HepG2 (cell line): ENCODE measurements at regions not wholly inside any gene's neighbourhood (a gene's known extent, or its start where the extent isn't known, plus 50 kb on each side); places are given as distances from the start of the nearest gene placed in this dataset.

Experiments
- HMGXB4 ChIP-seq, 2 experiments: sonication (generic) in 1 of 2; formaldehyde crosslinking in 1 of 2; IDR thresholded peaks; 2 replicates each; pipeline versions ENCODE4 v1.4.0 to v1.6.1; 2018 to 2020; ENCODE audit warnings: missing genetic modification reagents in 2 of 2, borderline replicate concordance in 1 of 2, low read depth in 1 of 2, mild to moderate bottlenecking in 1 of 2, missing biosample characterization in 1 of 2
- RCOR2 ChIP-seq: IDR thresholded peaks from 2 replicates; pipeline ENCODE4 v1.6.1; 2016; ENCODE audit warnings: missing biosample characterization, missing genetic modification reagents
- TF ChIP-seq, protein P1 (sequence below), 2 experiments: sonication (generic) in 1 of 2; formaldehyde crosslinking in 1 of 2; IDR thresholded peaks; 2 replicates each; pipeline versions ENCODE4 v1.6.1 to v1.9.0; 2014 to 2022; ENCODE audit warnings: antibody characterized with exemption in 1 of 2, borderline replicate concordance in 1 of 2, inconsistent platforms in 1 of 2, low read depth in 1 of 2, missing genetic modification reagents in 1 of 2
- TF ChIP-seq, protein P2 (sequence below): IDR thresholded peaks from 2 replicates; pipeline ENCODE4 v1.6.1; 2016; ENCODE audit warnings: missing compliant biosample characterization, missing genetic modification reagents, borderline replicate concordance
- TF ChIP-seq, protein P3 (sequence below): sonication (generic); formaldehyde crosslinking; IDR thresholded peaks from 2 replicates; pipeline ENCODE4 v1.8.0; 2022; ENCODE audit warnings: mild to moderate bottlenecking, missing genetic modification reagents
- TF ChIP-seq, protein P4 (sequence below): sonication (generic); formaldehyde crosslinking; IDR thresholded peaks from one replicate; pipeline ENCODE4 v1.5.1; 2020; ENCODE audit warnings: mild to moderate bottlenecking, missing genetic modification reagents; ENCODE audit errors: not compliant biosample characterization

DNA sequence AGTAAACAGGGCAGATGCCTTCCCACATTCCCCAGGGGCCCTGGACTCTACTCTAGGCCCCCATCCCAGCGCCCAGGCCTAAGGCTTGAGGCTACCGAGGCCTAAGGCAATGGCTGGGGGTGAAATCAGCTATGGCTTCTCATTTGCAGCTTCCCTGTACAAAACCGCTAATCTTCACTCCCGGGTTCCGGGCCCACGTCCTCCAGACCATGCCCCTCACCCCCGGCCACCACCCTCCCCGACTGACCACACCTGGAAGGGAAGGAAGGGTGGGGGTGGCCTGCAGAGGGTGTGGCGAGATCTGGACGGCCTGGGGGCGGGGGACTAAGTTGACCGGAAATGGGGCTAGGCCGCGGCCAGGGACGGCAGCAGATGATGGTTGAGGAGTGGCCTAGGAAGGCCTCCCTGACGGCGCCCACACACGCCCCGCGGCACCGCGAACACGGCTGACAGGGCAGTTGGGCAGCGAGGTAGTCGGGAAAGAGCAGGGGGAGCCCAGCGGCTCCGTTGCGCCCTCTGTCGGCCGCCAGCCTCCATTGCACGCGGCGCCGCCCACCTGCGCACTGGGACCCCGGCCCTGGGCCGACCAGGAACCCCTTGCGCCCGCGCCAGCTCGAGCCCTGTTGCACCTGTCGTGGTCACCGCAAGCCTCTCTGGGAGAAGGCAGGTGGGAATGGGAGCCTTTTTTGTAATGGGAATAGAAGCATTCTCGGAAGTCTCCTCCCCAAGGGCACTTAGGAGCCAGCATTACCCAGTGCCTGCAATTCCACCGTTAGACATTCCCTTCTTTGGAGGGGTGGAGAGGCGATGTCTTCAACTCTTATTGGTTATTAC, 95.9 kb upstream of the CALM2 start (continued):
- TF ChIP-seq, protein P1, sequence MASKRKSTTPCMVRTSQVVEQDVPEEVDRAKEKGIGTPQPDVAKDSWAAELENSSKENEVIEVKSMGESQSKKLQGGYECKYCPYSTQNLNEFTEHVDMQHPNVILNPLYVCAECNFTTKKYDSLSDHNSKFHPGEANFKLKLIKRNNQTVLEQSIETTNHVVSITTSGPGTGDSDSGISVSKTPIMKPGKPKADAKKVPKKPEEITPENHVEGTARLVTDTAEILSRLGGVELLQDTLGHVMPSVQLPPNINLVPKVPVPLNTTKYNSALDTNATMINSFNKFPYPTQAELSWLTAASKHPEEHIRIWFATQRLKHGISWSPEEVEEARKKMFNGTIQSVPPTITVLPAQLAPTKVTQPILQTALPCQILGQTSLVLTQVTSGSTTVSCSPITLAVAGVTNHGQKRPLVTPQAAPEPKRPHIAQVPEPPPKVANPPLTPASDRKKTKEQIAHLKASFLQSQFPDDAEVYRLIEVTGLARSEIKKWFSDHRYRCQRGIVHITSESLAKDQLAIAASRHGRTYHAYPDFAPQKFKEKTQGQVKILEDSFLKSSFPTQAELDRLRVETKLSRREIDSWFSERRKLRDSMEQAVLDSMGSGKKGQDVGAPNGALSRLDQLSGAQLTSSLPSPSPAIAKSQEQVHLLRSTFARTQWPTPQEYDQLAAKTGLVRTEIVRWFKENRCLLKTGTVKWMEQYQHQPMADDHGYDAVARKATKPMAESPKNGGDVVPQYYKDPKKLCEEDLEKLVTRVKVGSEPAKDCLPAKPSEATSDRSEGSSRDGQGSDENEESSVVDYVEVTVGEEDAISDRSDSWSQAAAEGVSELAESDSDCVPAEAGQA (IDR thresholded peaks at IDR 0.05; ENCODE audit: low read depth): peak; percentile 34; the same call in 1 of the 2 replicates
- TF ChIP-seq, protein P1 (CRISPR knock-in tag; IDR thresholded peaks at IDR 0.05; ENCODE audit: borderline replicate concordance): no peak
- TF ChIP-seq RCOR2 (CRISPR knock-in tag) (0 out of 2 replicates have a peak, but pooled peaks have one; percentile 45), HMGXB4 (CRISPR knock-in tag; IDR thresholded peaks at IDR 0.05; ENCODE audit: borderline replicate concordance in 1 of 2, low read depth in 1 of 2) (peak; percentile 94 to 98; a peak in 3 of 4 replicates)
- TF ChIP-seq, protein P2, sequence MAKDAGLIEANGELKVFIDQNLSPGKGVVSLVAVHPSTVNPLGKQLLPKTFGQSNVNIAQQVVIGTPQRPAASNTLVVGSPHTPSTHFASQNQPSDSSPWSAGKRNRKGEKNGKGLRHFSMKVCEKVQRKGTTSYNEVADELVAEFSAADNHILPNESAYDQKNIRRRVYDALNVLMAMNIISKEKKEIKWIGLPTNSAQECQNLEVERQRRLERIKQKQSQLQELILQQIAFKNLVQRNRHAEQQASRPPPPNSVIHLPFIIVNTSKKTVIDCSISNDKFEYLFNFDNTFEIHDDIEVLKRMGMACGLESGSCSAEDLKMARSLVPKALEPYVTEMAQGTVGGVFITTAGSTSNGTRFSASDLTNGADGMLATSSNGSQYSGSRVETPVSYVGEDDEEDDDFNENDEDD (CRISPR knock-in tag): no peak
- TF ChIP-seq, protein P3, sequence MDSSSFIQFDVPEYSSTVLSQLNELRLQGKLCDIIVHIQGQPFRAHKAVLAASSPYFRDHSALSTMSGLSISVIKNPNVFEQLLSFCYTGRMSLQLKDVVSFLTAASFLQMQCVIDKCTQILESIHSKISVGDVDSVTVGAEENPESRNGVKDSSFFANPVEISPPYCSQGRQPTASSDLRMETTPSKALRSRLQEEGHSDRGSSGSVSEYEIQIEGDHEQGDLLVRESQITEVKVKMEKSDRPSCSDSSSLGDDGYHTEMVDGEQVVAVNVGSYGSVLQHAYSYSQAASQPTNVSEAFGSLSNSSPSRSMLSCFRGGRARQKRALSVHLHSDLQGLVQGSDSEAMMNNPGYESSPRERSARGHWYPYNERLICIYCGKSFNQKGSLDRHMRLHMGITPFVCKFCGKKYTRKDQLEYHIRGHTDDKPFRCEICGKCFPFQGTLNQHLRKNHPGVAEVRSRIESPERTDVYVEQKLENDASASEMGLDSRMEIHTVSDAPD (CRISPR knock-in tag): peak; percentile 76
- TF ChIP-seq, protein P4, sequence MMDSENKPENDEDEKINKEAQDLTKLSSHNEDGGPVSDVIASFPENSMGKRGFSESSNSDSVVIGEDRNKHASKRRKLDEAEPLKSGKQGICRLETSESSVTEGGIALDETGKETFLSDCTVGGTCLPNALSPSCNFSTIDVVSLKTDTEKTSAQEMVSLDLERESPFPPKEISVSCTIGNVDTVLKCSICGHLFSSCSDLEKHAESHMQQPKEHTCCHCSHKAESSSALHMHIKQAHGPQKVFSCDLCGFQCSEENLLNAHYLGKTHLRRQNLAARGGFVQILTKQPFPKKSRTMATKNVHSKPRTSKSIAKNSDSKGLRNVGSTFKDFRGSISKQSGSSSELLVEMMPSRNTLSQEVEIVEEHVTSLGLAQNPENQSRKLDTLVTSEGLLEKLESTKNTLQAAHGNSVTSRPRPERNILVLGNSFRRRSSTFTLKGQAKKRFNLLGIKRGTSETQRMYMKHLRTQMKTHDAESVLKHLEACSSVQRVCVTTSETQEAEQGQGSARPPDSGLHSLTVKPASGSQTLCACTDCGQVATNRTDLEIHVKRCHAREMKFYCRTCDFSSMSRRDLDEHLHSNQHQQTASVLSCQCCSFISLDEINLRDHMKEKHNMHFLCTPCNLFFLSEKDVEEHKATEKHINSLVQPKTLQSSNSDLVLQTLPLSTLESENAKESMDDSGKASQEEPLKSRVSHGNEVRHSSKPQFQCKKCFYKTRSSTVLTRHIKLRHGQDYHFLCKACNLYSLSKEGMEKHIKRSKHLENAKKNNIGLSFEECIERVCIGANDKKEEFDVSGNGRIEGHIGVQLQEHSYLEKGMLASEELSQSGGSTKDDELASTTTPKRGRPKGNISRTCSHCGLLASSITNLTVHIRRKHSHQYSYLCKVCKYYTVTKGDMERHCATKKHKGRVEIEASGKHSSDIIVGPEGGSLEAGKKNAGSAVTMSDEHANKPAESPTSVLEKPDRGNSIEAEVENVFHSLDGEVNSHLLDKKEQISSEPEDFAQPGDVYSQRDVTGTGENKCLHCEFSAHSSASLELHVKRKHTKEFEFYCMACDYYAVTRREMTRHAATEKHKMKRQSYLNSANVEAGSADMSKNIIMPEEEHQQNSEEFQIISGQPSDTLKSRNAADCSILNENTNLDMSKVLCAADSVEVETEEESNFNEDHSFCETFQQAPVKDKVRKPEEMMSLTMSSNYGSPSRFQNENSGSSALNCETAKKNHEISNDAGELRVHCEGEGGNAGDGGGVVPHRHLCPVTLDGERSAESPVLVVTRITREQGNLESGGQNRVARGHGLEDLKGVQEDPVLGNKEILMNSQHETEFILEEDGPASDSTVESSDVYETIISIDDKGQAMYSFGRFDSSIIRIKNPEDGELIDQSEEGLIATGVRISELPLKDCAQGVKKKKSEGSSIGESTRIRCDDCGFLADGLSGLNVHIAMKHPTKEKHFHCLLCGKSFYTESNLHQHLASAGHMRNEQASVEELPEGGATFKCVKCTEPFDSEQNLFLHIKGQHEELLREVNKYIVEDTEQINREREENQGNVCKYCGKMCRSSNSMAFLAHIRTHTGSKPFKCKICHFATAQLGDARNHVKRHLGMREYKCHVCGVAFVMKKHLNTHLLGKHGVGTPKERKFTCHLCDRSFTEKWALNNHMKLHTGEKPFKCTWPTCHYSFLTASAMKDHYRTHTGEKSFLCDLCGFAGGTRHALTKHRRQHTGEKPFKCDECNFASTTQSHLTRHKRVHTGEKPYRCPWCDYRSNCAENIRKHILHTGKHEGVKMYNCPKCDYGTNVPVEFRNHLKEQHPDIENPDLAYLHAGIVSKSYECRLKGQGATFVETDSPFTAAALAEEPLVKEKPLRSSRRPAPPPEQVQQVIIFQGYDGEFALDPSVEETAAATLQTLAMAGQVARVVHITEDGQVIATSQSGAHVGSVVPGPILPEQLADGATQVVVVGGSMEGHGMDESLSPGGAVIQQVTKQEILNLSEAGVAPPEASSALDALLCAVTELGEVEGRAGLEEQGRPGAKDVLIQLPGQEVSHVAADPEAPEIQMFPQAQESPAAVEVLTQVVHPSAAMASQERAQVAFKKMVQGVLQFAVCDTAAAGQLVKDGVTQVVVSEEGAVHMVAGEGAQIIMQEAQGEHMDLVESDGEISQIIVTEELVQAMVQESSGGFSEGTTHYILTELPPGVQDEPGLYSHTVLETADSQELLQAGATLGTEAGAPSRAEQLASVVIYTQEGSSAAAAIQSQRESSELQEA (CRISPR knock-in tag): peak; percentile 83
